ENCODE measurements at regions not wholly inside any gene's neighbourhood (a gene's known extent, or its start where the extent isn't known, plus 50 kb on each side); places are given as distances from the start of the nearest gene placed in this dataset.

DNA sequence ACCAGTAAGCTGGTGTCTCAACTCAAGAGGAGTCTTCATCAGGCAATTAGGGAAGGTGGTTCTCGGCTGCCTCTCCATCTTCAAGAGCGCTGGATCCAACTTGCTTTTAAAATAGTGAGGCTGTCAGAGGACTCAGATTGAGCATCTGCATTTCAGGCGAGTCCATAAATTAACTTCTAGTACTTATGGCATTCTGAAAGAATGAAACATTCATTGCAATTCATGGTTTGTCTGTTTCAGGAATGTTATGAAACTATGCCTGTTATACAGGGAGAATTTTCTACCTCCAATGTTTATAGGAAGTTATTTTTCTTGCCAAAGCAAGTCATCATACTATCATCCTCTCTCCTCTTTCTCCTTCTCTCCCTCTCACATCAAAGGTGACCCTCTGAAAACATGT, 883.2 kb downstream of the SLC4A3 start:
- WGBS, 5 donors, result 79 to 96% (median 88%) methylated on average over 3 of the region's 3 CpGs
- Histone ChIP-seq H3K9me3 (peaks cover 0 to 4% (median 0%) of the 10 kb centered on the region in 8 donors), H3K27ac (no peak overlapping the region), H3K4me3 (no peak overlapping the region), H3K36me3 (no peaks in the 10 kb centered on the region), H3K4me1 (no peaks in the 10 kb centered on the region), H3K27me3 (replicated peaks in 1 of 7) (no peaks in the 10 kb centered on the region)
- DNase-seq, result no peak
- intact Hi-C loops (cut with DNase I; ENCODE audit: low total_unique reads), result no loop called here
- no peak for TF ChIP-seq POLR2AphosphoS5 (IDR thresholded peaks at IDR 0.05)
- TF ChIP-seq, protein P1, sequence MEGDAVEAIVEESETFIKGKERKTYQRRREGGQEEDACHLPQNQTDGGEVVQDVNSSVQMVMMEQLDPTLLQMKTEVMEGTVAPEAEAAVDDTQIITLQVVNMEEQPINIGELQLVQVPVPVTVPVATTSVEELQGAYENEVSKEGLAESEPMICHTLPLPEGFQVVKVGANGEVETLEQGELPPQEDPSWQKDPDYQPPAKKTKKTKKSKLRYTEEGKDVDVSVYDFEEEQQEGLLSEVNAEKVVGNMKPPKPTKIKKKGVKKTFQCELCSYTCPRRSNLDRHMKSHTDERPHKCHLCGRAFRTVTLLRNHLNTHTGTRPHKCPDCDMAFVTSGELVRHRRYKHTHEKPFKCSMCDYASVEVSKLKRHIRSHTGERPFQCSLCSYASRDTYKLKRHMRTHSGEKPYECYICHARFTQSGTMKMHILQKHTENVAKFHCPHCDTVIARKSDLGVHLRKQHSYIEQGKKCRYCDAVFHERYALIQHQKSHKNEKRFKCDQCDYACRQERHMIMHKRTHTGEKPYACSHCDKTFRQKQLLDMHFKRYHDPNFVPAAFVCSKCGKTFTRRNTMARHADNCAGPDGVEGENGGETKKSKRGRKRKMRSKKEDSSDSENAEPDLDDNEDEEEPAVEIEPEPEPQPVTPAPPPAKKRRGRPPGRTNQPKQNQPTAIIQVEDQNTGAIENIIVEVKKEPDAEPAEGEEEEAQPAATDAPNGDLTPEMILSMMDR (IDR thresholded peaks at IDR 0.05 in 8 of 11, conservative IDR thresholded peaks at IDR 0.05 in 3 of 11), result no peak
- no peak for TF ChIP-seq POLR2A (IDR thresholded peaks at IDR 0.05)

DNA sequence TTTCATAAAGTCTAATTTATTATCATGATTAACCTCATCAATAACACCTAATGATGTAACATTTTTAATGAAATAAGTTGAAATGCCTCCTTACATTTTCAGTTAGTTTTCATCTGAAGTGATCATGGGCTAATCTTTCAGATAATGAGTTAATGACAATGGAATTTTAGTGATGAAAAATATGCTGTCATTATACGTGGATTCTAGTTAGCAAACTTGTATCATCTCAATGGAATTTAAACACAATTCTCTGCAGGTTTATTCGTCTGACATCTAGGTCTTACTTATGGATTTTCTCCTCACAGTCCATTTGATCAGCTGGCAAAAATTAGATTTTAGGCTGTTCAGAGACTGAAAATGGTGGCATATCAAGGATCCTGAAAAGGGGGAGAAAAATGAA, 885.0 kb downstream of the SLC4A3 start:
- TF ChIP-seq, protein P1 (IDR thresholded peaks at IDR 0.05 in 8 of 11, conservative IDR thresholded peaks at IDR 0.05 in 3 of 11), result no peak
- no peak for TF ChIP-seq POLR2AphosphoS5 (IDR thresholded peaks at IDR 0.05)
- TF ChIP-seq POLR2A (IDR thresholded peaks at IDR 0.05), result no peak
- intact Hi-C loops (cut with DNase I; ENCODE audit: low total_unique reads), result no loop called here
- no peak overlapping the region for H3K27ac ChIP-seq
- H3K4me3 ChIP-seq, result no peak overlapping the region
- peaks cover 0 to 4% (median 0%) of the 10 kb centered on the region in 8 donors for H3K9me3 ChIP-seq
- H3K27me3 ChIP-seq (replicated peaks in 1 of 7), result no peaks in the 10 kb centered on the region
- whole genome bisulfite sequencing, 5 donors, result 70 to 83% (median 72%) methylated on average over 2 of the region's 2 CpGs
- no peak for DNase-seq
- no peaks in the 10 kb centered on the region for H3K36me3 ChIP-seq
- H3K4me1 ChIP-seq, result no peaks in the 10 kb centered on the region

DNA sequence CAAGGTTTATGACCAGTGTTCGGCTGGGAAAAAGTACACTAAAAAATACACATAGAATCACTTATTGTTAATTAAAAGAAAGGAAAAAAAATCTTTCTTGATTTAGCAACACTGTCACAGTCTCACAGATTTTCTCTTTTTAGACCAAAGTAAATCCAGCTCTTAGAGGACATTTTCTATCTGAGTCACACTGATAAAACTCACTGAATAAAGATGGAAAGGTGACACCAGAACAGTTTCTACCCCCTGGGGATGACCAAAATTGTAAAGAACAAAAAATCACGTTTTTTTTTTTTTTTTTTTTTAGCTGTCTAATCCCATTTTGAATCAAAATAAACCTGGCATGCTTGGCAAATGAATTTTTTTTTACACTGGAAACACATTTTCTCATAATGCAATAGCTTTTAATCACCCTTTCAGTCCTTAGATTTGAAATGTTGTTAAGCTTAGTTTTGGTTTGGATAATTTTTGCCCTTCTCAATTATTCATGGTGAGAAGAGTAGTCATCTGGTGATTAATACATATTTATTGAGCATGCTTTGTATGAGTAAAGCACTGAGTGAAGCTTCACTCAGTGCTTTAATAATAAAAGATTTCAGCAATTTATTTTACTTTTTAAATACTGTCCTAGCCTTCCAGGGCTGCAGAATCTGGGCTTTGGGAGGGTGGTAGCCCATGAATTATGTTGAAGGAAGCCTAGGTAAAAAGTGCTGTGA, 886.3 kb downstream of the SLC4A3 start:
- no peak for DNase-seq
- Histone ChIP-seq H3K27ac (no peak overlapping the region), H3K9me3 (peaks cover 0 to 4% (median 0%) of the 10 kb centered on the region in 8 donors), H3K4me1 (no peaks in the 10 kb centered on the region), H3K36me3 (no peaks in the 10 kb centered on the region), H3K27me3 (replicated peaks in 1 of 7) (no peaks in the 10 kb centered on the region), H3K4me3 (no peak overlapping the region)
- 44 to 55% (median 50%) methylated on average over 2 of the region's 2 CpGs for WGBS, 5 donors
- intact Hi-C loops (cut with DNase I; ENCODE audit: low total_unique reads), result no loop called here
- TF ChIP-seq POLR2A (IDR thresholded peaks at IDR 0.05) (no peak), POLR2AphosphoS5 (IDR thresholded peaks at IDR 0.05) (no peak)
- TF ChIP-seq, protein P1 (IDR thresholded peaks at IDR 0.05 in 8 of 11, conservative IDR thresholded peaks at IDR 0.05 in 3 of 11), result no peak

DNA sequence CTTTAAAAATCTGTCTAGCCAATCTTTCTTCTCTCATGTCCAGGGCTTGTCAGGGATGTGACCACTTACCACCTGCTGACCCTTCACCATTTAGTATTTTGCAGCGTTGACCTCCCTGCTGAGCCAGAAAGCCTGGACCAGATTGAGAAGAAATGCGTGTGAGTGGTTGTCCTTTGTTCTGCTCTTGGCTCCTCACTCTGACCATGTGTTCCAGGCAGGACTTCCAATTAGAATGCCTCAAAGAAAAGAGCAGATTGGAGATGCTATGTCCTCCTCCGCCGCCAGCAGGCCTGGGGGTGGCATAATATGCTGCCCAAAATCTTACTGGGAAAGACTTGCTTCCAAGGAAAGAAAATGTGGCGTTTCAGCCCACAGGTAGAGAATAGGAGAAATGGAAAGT, 894.1 kb downstream of the SLC4A3 start:
- no peak for TF ChIP-seq POLR2A (IDR thresholded peaks at IDR 0.05)
- no peak for TF ChIP-seq POLR2AphosphoS5 (IDR thresholded peaks at IDR 0.05)
- TF ChIP-seq, protein P1 (IDR thresholded peaks at IDR 0.05 in 8 of 11, conservative IDR thresholded peaks at IDR 0.05 in 3 of 11), result no peak
- intact Hi-C loops (cut with DNase I; ENCODE audit: low total_unique reads), result no loop called here
- no peak for DNase-seq
- Histone ChIP-seq H3K4me3 (no peak overlapping the region), H3K4me1 (no peaks in the 10 kb centered on the region), H3K27ac (no peak overlapping the region), H3K27me3 (replicated peaks in 1 of 7) (no peaks in the 10 kb centered on the region), H3K36me3 (no peaks in the 10 kb centered on the region), H3K9me3 (no peaks in the 10 kb centered on the region)
- WGBS, 5 donors, result 82 to 90% (median 83%) methylated on average over 5 of the region's 5 CpGs
